ENCODE measurements at regions not wholly inside any gene's neighbourhood (a gene's known extent, or its start where the extent isn't known, plus 50 kb on each side); places are given as distances from the start of the nearest gene placed in this dataset.

DNA sequence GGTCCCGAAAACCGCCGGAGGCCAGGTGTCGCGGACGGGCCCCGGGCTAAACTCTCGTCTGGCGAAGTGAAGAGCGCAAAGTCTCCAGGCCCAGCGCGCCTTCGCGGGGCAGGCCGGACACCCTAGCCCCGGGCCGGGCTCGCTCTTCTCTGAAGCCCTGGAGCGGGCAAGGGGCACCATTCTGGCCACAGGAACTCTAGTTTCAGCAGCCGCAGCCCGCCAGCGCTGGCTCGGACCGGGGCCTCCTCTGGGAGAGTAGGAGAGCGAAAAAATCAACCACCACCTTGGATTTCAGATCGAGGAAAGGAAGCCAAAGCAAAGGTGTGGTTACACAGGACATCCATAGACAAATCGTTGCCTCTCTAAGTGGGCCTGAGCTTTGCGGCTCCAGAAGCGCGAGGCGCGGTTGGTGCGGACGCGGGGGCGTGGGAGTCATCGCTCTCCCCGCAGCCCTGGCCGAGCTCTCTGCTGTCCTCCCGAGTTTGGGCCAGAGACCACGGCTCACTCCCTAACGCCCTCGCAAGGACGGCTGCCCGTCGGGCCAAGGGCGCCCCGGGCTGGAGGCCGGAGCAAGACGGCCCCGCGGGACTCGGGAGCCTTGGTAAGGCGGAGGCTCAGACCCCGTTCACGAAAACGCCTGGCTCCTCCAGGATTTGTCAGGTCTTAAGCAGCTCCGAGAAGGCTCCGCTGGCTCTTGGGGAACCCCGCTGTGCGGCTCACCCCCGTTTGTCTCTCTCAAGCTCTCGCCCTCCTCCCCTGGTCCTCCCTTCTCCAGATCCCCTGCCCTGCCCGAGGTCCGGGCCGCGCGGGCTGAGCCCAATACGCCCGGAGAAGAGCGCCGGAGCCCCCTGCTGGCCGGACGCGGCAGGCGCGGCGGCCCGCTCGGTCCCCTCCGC lies 132.9 kb upstream of the DPYD start:
- Histone ChIP-seq H3K4me1 (peaks cover 0 to 6% of the 10 kb centered on the region in 2 donors), H3K27me3 (peaks cover 2 to 23% of the 10 kb centered on the region in 2 donors), H3K9me3 (no peaks in the 10 kb centered on the region), H3K27ac (no peak overlapping the region), H3K36me3 (no peaks in the 10 kb centered on the region), H3K4me3 (peak overlapping the region; percentile 39 to 67 (median 50))
- intact Hi-C loops (cut with DNase I; ENCODE audit: low total_unique reads), result no loop called here
- TF ChIP-seq, protein P1, sequence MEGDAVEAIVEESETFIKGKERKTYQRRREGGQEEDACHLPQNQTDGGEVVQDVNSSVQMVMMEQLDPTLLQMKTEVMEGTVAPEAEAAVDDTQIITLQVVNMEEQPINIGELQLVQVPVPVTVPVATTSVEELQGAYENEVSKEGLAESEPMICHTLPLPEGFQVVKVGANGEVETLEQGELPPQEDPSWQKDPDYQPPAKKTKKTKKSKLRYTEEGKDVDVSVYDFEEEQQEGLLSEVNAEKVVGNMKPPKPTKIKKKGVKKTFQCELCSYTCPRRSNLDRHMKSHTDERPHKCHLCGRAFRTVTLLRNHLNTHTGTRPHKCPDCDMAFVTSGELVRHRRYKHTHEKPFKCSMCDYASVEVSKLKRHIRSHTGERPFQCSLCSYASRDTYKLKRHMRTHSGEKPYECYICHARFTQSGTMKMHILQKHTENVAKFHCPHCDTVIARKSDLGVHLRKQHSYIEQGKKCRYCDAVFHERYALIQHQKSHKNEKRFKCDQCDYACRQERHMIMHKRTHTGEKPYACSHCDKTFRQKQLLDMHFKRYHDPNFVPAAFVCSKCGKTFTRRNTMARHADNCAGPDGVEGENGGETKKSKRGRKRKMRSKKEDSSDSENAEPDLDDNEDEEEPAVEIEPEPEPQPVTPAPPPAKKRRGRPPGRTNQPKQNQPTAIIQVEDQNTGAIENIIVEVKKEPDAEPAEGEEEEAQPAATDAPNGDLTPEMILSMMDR (IDR thresholded peaks at IDR 0.05), result peak; percentile 33 to 78 (median 35)
- no peak for TF ChIP-seq POLR2A (IDR thresholded peaks at IDR 0.05)
- DNase-seq (ENCODE audit: low spot score in 2 of 2), result no peak

DNA sequence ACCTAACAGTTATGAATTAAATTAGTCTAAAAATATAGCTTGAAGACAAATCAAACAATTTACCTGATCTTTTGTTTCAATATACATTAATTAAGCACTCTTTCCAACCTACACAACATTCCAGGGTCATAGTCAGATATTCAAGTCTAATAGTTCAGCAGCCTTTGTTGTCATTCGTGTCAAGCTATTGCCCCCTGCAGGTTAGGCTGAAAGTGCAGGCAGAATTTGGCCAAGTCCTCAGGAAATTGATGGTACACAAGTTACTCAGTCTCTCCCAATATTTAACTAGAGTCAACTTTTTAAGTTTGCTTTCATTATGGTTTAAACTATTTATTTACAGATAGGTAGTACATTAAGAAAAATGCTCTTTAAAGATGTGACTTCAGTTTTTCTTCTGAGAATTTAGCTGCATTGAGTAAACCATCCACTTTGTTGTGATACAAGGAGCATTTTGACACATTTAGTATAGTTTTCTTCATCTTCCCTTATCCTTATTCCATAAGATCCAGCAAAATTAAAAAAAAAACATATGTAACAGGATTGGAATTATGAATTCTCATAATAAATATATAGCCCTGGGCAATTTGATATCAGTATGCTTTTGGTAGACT lies 130.3 kb upstream of the DPYD start:
- TF ChIP-seq POLR2A (IDR thresholded peaks at IDR 0.05), result no peak
- TF ChIP-seq, protein P1 (IDR thresholded peaks at IDR 0.05), result peak; percentile 75 to 81 (median 79)
- Histone ChIP-seq H3K4me3 (no peak overlapping the region), H3K4me1 (peaks cover 0 to 6% of the 10 kb centered on the region in 2 donors), H3K27ac (no peak overlapping the region), H3K36me3 (no peaks in the 10 kb centered on the region), H3K9me3 (no peaks in the 10 kb centered on the region), H3K27me3 (peaks cover 2 to 38% of the 10 kb centered on the region in 2 donors)
- intact Hi-C loops (cut with DNase I; ENCODE audit: low total_unique reads), result no loop called here
- peak; percentile 53 to 62 for DNase-seq (ENCODE audit: low spot score in 2 of 2)

DNA sequence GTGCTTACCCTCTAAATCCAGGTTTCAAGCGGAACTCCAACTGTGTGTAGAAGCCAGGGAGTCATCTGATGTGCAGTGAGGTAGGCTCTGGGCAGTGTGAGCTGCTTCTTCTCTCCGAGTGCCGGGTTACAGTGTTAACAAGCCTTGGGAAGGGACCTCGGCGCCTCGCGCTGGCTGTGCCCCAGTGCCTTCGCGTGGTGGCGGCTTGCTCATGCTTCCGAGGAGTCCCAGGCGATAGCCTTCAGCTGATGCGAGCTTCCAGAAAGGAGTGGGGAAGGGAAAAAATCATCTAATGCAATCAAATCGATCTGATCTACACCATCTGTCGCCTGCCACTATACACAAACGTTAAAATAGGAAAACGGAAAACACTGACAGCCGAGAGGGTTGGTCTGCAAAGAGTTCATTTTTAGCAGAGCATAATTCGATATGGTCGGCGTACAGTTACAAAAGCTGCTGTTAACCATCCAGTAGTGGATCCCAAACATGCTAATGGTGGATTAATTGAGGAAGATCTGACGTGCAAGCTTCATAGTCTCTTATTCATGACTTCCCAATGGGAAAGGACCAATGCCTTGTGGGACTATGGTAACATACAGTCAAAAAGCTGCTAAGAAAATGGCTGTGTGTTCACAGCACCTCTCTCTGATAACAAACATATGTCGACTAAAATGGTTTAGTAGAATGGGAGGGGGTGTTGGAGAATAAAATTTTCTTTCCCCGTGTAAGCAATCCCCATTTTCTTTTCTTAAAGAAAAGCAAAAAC lies 128.7 kb upstream of the DPYD start:
- Histone ChIP-seq H3K4me3 (no peak overlapping the region), H3K4me1 (peaks cover 3 to 6% of the 10 kb centered on the region in 2 donors), H3K27me3 (peaks cover 2 to 54% of the 10 kb centered on the region in 2 donors), H3K9me3 (no peaks in the 10 kb centered on the region), H3K27ac (no peak overlapping the region), H3K36me3 (no peaks in the 10 kb centered on the region)
- TF ChIP-seq, protein P1 (IDR thresholded peaks at IDR 0.05), result no peak
- no peak for TF ChIP-seq POLR2AphosphoS5 (IDR thresholded peaks at IDR 0.05)
- no peak for TF ChIP-seq POLR2A (IDR thresholded peaks at IDR 0.05)
- intact Hi-C loops (cut with DNase I; ENCODE audit: low total_unique reads), result loop anchor here (5.0 kb wide), 1 partner anchor 807 kb away; no protein-coding TSS in a partner anchor
- no peak for DNase-seq (ENCODE audit: low spot score in 2 of 2)

DNA sequence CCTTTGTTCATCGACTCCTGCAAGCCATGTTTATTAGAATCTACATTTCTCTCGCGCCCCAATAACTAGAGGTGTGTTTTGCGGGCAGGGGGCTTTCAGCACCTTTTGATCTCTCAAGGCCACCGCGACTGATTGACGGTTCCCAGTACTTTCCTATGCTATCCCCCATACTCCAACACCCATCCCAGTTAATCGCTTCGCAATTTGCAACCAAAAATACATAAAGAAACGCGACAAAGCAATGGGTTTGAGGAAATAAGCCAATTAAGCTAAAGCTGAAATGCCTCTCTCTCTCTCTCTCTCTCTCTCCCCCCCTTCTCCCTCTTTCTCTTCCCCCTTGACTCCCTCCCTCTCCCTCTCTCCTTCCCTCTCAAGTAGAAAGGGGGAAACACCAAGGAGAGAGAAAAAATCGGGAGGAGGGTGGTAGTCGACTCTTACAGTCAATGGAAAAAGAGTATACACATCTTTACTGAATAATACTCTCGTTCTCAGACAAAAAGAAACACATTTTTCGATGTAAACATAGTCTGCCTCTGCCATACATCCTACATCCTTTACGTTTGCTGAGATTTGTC lies 128.0 kb upstream of the DPYD start:
- Histone ChIP-seq H3K9me3 (no peaks in the 10 kb centered on the region), H3K36me3 (no peaks in the 10 kb centered on the region), H3K4me1 (peaks cover 3 to 6% of the 10 kb centered on the region in 2 donors), H3K4me3 (no peak overlapping the region), H3K27me3 (peaks cover 2 to 58% of the 10 kb centered on the region in 2 donors), H3K27ac (no peak overlapping the region)
- TF ChIP-seq POLR2AphosphoS5 (IDR thresholded peaks at IDR 0.05) (no peak), POLR2A (IDR thresholded peaks at IDR 0.05) (no peak)
- TF ChIP-seq, protein P1 (IDR thresholded peaks at IDR 0.05), result no peak
- intact Hi-C loops (cut with DNase I; ENCODE audit: low total_unique reads), result loop anchor here (5.0 kb wide), 1 partner anchor 807 kb away; no protein-coding TSS in a partner anchor
- DNase-seq (ENCODE audit: low spot score in 2 of 2), result no peak
